ENCODE measurements at regions not wholly inside any gene's neighbourhood (a gene's known extent, or its start where the extent isn't known, plus 50 kb on each side); places are given as distances from the start of the nearest gene placed in this dataset.

- Histone ChIP-seq H3K27ac (no peak overlapping the region), H3K27me3 (replicated peaks in 1 of 7) (no peaks in the 10 kb centered on the region), H3K4me3 (no peak overlapping the region), H3K36me3 (no peaks in the 10 kb centered on the region), H3K9me3 (no peaks in the 10 kb centered on the region), H3K4me1 (no peaks in the 10 kb centered on the region)
- TF ChIP-seq CTCF (IDR thresholded peaks at IDR 0.05 in 8 of 11, conservative IDR thresholded peaks at IDR 0.05 in 3 of 11) (no peak), POLR2A (IDR thresholded peaks at IDR 0.05) (no peak), POLR2AphosphoS5 (IDR thresholded peaks at IDR 0.05) (no peak)
- DNase-seq: no peak
- intact Hi-C loops (cut with DNase I; ENCODE audit: low total_unique reads): no loop called here
- WGBS, 5 donors: 58 to 69% (median 64%) methylated on average over 2 of the region's 2 CpGs
Observed at GRCh38 chr5:92653730-92654461, 927.1 kb downstream of the NR2F1-AS1 start.

GRCh38 chr5:92652756-92653155 lies 928.3 kb downstream of the NR2F1-AS1 start:
- Histone ChIP-seq H3K4me1 (no peaks in the 10 kb centered on the region), H3K27ac (no peak overlapping the region), H3K9me3 (peaks cover 0 to 6% (median 0%) of the 10 kb centered on the region in 8 donors), H3K27me3 (replicated peaks in 1 of 7) (no peaks in the 10 kb centered on the region), H3K36me3 (no peaks in the 10 kb centered on the region), H3K4me3 (no peak overlapping the region)
- intact Hi-C loops (cut with DNase I; ENCODE audit: low total_unique reads): no loop called here
- WGBS, 5 donors: 55 to 81% (median 70%) methylated on average over 1 of the region's 1 CpG
- no peak for DNase-seq
- TF ChIP-seq POLR2AphosphoS5 (IDR thresholded peaks at IDR 0.05): no peak
- TF ChIP-seq POLR2A (IDR thresholded peaks at IDR 0.05): no peak
- TF ChIP-seq CTCF (IDR thresholded peaks at IDR 0.05 in 8 of 11, conservative IDR thresholded peaks at IDR 0.05 in 3 of 11): no peak

- WGBS, 5 donors: 54 to 68% (median 65%) methylated on average over 4 of the region's 4 CpGs
- TF ChIP-seq POLR2A (IDR thresholded peaks at IDR 0.05) (no peak), CTCF (IDR thresholded peaks at IDR 0.05 in 8 of 11, conservative IDR thresholded peaks at IDR 0.05 in 3 of 11) (no peak), POLR2AphosphoS5 (IDR thresholded peaks at IDR 0.05) (no peak)
- intact Hi-C loops (cut with DNase I; ENCODE audit: low total_unique reads): no loop called here
- DNase-seq: no peak
- Histone ChIP-seq H3K36me3 (no peaks in the 10 kb centered on the region), H3K27ac (no peak overlapping the region), H3K4me3 (no peak overlapping the region), H3K27me3 (replicated peaks in 1 of 7) (no peaks in the 10 kb centered on the region), H3K9me3 (peaks cover 0 to 6% (median 0%) of the 10 kb centered on the region in 8 donors), H3K4me1 (no peaks in the 10 kb centered on the region)
Observed at GRCh38 chr5:92644266-92644886, 936.6 kb downstream of the NR2F1-AS1 start.

Data from spleen (tissue), 11 donors.